HepG2 (cell line): ENCODE measurements at regions not wholly inside any gene's neighbourhood (a gene's known extent, or its start where the extent isn't known, plus 50 kb on each side); places are given as distances from the start of the nearest gene placed in this dataset.
A peak's percentile ranks its signal among the peaks of the same experiment; 100 is the strongest.

Source experiments
- ATM ChIP-seq: fragments of 450-650 bp; IDR thresholded peaks from 2 replicates; pipeline ENCODE4 v1.7.1; 2017; ENCODE audit warnings: mild to moderate bottlenecking, borderline replicate concordance
- CENPX ChIP-seq: sonication (generic); formaldehyde crosslinking; IDR thresholded peaks from 2 replicates; pipeline ENCODE4 v1.9.0; 2021; ENCODE audit warnings: mild to moderate bottlenecking, missing genetic modification reagents, moderate library complexity
- IKZF4 ChIP-seq: sonication (generic); formaldehyde crosslinking; IDR thresholded peaks from 2 replicates; pipeline ENCODE4 v1.5.1; 2020; ENCODE audit warnings: borderline replicate concordance, mild to moderate bottlenecking, low read depth, missing genetic modification reagents; ENCODE audit errors: not compliant biosample characterization
- IRF2 ChIP-seq: IDR thresholded peaks from 2 replicates; pipeline ENCODE4 v1.6.1; 2018; ENCODE audit warnings: missing genetic modification reagents, missing compliant biosample characterization
- MEIS2 ChIP-seq: sonication (generic); formaldehyde crosslinking; IDR thresholded peaks from 2 replicates; pipeline ENCODE4 v1.9.0; 2021; ENCODE audit warnings: mild to moderate bottlenecking, missing genetic modification reagents
- NFRKB ChIP-seq: fragments of 450-650 bp; IDR thresholded peaks from 2 replicates; pipeline ENCODE4 v1.6.1; 2017
- NONO ChIP-seq, 2 experiments: fragments of 450-650 bp in 1 of 2; sonication (generic) in 1 of 2; formaldehyde crosslinking in 1 of 2; IDR thresholded peaks in 1 of 2; conservative IDR thresholded peaks in 1 of 2; 2 replicates each; pipeline versions ENCODE4 v1.6.1 to v1.8.0; 2017 to 2022; ENCODE audit warnings: mild to moderate bottlenecking in 1 of 2, missing genetic modification reagents in 1 of 2, moderate library complexity in 1 of 2
- NRL ChIP-seq: sonication (generic); formaldehyde crosslinking; IDR thresholded peaks from 2 replicates; pipeline ENCODE4 v1.5.0; 2020; ENCODE audit warnings: missing genetic modification reagents, mild to moderate bottlenecking, moderate library complexity, borderline replicate concordance
- POLR2G ChIP-seq: fragments of 200-400 bp; formaldehyde crosslinking; IDR thresholded peaks from 2 replicates; pipeline ENCODE4 v1.6.1; 2018; ENCODE audit warnings: mild to moderate bottlenecking, low read depth, low read length, moderate library complexity
- SCMH1 ChIP-seq: sonication (generic); formaldehyde crosslinking; IDR thresholded peaks from 2 replicates; pipeline ENCODE4 v1.9.0; 2021; ENCODE audit warnings: missing genetic modification reagents, mild to moderate bottlenecking, borderline replicate concordance
- SIN3B ChIP-seq: fragments of 150-350 bp; IDR thresholded peaks from 2 replicates; pipeline ENCODE4 v1.6.1; 2014; ENCODE audit warnings: low read length
- SP5 ChIP-seq: IDR thresholded peaks from 2 replicates; pipeline ENCODE4 v1.6.1; 2016; ENCODE audit warnings: low read depth, borderline replicate concordance
- TBX2 ChIP-seq: sonication (generic); formaldehyde crosslinking; IDR thresholded peaks from 2 replicates; pipeline ENCODE4 v1.5.0; 2020; ENCODE audit warnings: missing genetic modification reagents, mild to moderate bottlenecking, borderline replicate concordance
- XRCC5 ChIP-seq: fragments of 200-400 bp; formaldehyde crosslinking; optimal IDR thresholded peaks from 2 replicates; pipeline ENCODE3; 2017; ENCODE audit warnings: mild to moderate bottlenecking, low read length
- ZNF17 ChIP-seq: sonication (generic); formaldehyde crosslinking; IDR thresholded peaks from 2 replicates; pipeline ENCODE4 v1.5.0; 2020; ENCODE audit warnings: mild to moderate bottlenecking, missing genetic modification reagents
- ZNF225 ChIP-seq: sonication (generic); formaldehyde crosslinking; IDR thresholded peaks from 2 replicates; pipeline ENCODE4 v1.4.0; 2020; ENCODE audit warnings: mild to moderate bottlenecking, missing genetic modification reagents
- ZNF326 ChIP-seq: sonication (generic); formaldehyde crosslinking; IDR thresholded peaks from 2 replicates; pipeline ENCODE4 v1.4.0; 2020; ENCODE audit warnings: missing genetic modification reagents, borderline replicate concordance
- ZNF335 ChIP-seq: sonication (generic); formaldehyde crosslinking; IDR thresholded peaks from 2 replicates; pipeline ENCODE4 v1.4.0; 2020; ENCODE audit warnings: missing genetic modification reagents
- ZNF644 ChIP-seq: IDR thresholded peaks from 2 replicates; pipeline ENCODE4 v1.6.1; 2016; ENCODE audit warnings: low read depth
- ZNF703 ChIP-seq: sonication (generic); formaldehyde crosslinking; IDR thresholded peaks from 2 replicates; pipeline ENCODE4 v1.5.1; 2020; ENCODE audit warnings: missing genetic modification reagents, mild to moderate bottlenecking, moderate library complexity, borderline replicate concordance
- TF ChIP-seq, protein P1 (sequence below): sonication (generic); formaldehyde crosslinking; IDR thresholded peaks from 2 replicates; pipeline ENCODE4 v1.5.1; 2020; ENCODE audit warnings: mild to moderate bottlenecking, missing genetic modification reagents
- TF ChIP-seq, protein P2 (sequence below): sonication (generic); formaldehyde crosslinking; IDR thresholded peaks from 2 replicates; pipeline ENCODE4 v1.4.0; 2020; ENCODE audit warnings: missing genetic modification reagents, borderline replicate concordance
- TF ChIP-seq, protein P3 (sequence below): sonication (generic); formaldehyde crosslinking; IDR thresholded peaks from 2 replicates; pipeline ENCODE4 v1.8.0; 2022; ENCODE audit warnings: missing genetic modification reagents, mild to moderate bottlenecking, moderate library complexity, borderline replicate concordance

DNA sequence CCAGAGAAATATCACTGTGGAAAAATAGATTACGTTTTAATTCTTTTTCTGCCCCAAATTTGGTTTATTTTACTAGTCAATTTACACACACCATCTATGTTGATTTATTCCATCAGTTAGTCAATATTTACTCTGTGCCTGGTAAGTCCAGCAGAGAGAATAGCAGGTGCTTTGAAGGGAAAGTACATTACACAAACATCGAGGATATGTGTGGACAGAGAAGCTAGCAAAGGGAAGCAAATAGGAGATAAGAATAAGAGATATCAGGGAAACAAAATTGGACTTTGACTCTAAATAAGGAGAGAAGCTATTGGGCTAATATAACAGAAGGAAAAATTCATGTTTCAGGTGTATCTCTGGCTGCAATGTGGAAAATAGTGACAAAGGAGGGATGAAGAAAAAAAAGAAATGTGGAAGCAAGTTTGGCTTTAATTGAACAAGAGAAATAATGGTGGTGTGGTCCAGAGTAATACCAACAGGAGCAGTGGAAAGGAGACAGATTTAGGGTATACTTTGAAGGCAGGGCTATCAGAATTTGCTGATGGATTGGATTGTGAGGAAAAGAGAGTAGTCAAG is 587.7 kb upstream of the CDH6 start (continued):
- TF ChIP-seq IKZF4 (CRISPR knock-in tag) (no peak), ZNF326 (CRISPR knock-in tag) (no peak), ZNF703 (CRISPR knock-in tag) (no peak), SP5 (no peak; the same call in 1 of the 2 replicates), NONO (IDR thresholded peaks at IDR 0.05) (no peak), NONO (CRISPR knock-in tag; conservative IDR thresholded peaks at IDR 0.05) (peak; percentile 66), NRL (CRISPR knock-in tag) (no peak), ZNF225 (CRISPR knock-in tag) (no peak), CENPX (no peak), SCMH1 (CRISPR knock-in tag) (no peak), IRF2 (peak; percentile 94), ZNF644 (peak; percentile 56; the same call in 1 of the 2 replicates), SIN3B (no peak), TBX2 (CRISPR knock-in tag) (peak; percentile 85), NFRKB (no peak), ZNF335 (0 out of 2 replicates have a peak, but pooled peaks have one; percentile 27), POLR2G (no peak), XRCC5 (no peak), ZNF17 (CRISPR knock-in tag) (no peak), MEIS2 (CRISPR knock-in tag) (peak; percentile 61; the same call in 1 of the 2 replicates), ATM (no peak)
- TF ChIP-seq, protein P1, sequence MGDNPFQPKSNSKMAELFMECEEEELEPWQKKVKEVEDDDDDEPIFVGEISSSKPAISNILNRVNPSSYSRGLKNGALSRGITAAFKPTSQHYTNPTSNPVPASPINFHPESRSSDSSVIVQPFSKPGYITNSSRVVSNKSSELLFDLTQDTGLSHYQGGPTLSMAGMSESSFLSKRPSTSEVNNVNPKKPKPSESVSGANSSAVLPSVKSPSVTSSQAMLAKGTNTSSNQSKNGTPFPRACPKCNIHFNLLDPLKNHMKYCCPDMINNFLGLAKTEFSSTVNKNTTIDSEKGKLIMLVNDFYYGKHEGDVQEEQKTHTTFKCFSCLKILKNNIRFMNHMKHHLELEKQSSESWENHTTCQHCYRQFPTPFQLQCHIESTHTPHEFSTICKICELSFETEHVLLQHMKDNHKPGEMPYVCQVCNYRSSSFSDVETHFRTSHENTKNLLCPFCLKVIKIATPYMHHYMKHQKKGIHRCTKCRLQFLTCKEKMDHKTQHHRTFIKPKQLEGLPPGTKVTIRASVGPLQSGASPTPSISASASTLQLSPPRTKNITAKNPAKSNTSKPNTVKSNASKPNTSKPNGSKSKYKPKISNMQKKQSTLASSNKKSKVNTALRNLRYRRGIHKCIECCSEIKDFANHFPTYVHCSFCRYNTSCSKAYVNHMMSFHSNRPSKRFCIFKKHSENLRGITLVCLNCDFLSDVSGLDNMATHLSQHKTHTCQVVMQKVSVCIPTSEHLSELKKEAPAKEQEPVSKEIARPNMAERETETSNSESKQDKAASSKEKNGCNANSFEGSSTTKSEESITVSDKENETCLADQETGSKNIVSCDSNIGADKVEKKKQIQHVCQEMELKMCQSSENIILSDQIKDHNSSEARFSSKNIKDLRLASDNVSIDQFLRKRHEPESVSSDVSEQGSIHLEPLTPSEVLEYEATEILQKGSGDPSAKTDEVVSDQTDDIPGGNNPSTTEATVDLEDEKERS (CRISPR knock-in tag), result no peak
- TF ChIP-seq, protein P2, sequence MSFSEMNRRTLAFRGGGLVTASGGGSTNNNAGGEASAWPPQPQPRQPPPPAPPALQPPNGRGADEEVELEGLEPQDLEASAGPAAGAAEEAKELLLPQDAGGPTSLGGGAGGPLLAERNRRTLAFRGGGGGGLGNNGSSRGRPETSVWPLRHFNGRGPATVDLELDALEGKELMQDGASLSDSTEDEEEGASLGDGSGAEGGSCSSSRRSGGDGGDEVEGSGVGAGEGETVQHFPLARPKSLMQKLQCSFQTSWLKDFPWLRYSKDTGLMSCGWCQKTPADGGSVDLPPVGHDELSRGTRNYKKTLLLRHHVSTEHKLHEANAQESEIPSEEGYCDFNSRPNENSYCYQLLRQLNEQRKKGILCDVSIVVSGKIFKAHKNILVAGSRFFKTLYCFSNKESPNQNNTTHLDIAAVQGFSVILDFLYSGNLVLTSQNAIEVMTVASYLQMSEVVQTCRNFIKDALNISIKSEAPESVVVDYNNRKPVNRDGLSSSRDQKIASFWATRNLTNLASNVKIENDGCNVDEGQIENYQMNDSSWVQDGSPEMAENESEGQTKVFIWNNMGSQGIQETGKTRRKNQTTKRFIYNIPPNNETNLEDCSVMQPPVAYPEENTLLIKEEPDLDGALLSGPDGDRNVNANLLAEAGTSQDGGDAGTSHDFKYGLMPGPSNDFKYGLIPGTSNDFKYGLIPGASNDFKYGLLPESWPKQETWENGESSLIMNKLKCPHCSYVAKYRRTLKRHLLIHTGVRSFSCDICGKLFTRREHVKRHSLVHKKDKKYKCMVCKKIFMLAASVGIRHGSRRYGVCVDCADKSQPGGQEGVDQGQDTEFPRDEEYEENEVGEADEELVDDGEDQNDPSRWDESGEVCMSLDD (CRISPR knock-in tag), result no peak
- TF ChIP-seq, protein P3, sequence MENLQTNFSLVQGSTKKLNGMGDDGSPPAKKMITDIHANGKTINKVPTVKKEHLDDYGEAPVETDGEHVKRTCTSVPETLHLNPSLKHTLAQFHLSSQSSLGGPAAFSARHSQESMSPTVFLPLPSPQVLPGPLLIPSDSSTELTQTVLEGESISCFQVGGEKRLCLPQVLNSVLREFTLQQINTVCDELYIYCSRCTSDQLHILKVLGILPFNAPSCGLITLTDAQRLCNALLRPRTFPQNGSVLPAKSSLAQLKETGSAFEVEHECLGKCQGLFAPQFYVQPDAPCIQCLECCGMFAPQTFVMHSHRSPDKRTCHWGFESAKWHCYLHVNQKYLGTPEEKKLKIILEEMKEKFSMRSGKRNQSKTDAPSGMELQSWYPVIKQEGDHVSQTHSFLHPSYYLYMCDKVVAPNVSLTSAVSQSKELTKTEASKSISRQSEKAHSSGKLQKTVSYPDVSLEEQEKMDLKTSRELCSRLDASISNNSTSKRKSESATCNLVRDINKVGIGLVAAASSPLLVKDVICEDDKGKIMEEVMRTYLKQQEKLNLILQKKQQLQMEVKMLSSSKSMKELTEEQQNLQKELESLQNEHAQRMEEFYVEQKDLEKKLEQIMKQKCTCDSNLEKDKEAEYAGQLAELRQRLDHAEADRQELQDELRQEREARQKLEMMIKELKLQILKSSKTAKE (CRISPR knock-in tag), result 0 out of 2 replicates have a peak, but pooled peaks have one; percentile 24
